Spinal cord (tissue), 9 donors: ENCODE measurements at regions not wholly inside any gene's neighbourhood (a gene's known extent, or its start where the extent isn't known, plus 50 kb on each side); places are given as distances from the start of the nearest gene placed in this dataset.

Experiments
- DNase-seq, 6 donors: peaks; one replicate each; pipeline versions ENCODE4 v3.0.0 to v3.0.0-alpha.2; 2013 to 2015; ENCODE audit warnings: low spot score in 6 of 6, low read depth in 4 of 6
- H3K27ac ChIP-seq: one replicate; pipeline ENCODE4 v1.5.1; 2013; ENCODE audit warnings: low read depth, low read length, control low read depth
- H3K27me3 ChIP-seq: one replicate; pipeline ENCODE4 v1.6.1; 2013; ENCODE audit warnings: low read length; ENCODE audit not compliant: control insufficient read depth, insufficient read depth
- H3K36me3 ChIP-seq: one replicate; pipeline ENCODE4 v1.6.1; 2013; ENCODE audit warnings: low read length; ENCODE audit not compliant: control insufficient read depth, insufficient read depth
- H3K4me1 ChIP-seq: one replicate; pipeline ENCODE4 v1.6.1; 2013; ENCODE audit warnings: low read length; ENCODE audit not compliant: control insufficient read depth, insufficient read depth
- H3K4me3 ChIP-seq: one replicate; pipeline ENCODE4 v1.5.1; 2013; ENCODE audit warnings: low read depth, low read length, control low read depth
- H3K9me3 ChIP-seq: one replicate; pipeline ENCODE4 v1.6.1; 2013; ENCODE audit warnings: low read length; ENCODE audit not compliant: control insufficient read depth, insufficient read depth
- WGBS: methylation state at CpG from one replicate; pipeline ENCODE4 v1.1.5; 2013; ENCODE audit warnings: missing lambda C conversion rate; ENCODE audit not compliant: insufficient coverage; 5-methylcytosine and 5-hydroxymethylcytosine counted together
- donor health status: healthy.

- Histone ChIP-seq H3K27ac (no peak overlapping the region), H3K4me1 (peaks cover 5% of the 10 kb centered on the region), H3K9me3 (no peaks in the 10 kb centered on the region), H3K4me3 (no peak overlapping the region), H3K36me3 (no peaks in the 10 kb centered on the region), H3K27me3 (no peaks in the 10 kb centered on the region)
- peak in 2 of 6 donors; percentile 7 to 10 for DNase-seq
- WGBS: 83% methylated on average over 1 of the region's 6 CpGs
Measured at GRCh38 chr2:196372811-196373664, 201.7 kb upstream of the STK17B start.

- WGBS: 100% methylated on average over 1 of the region's 8 CpGs
- H3K4me1 ChIP-seq: no peaks in the 10 kb centered on the region
- H3K9me3 ChIP-seq: no peaks in the 10 kb centered on the region
- DNase-seq: no peak
- H3K36me3 ChIP-seq: no peaks in the 10 kb centered on the region
- no peak overlapping the region for H3K27ac ChIP-seq
- no peak overlapping the region for H3K4me3 ChIP-seq
- H3K27me3 ChIP-seq: no peaks in the 10 kb centered on the region
Measured at GRCh38 chr2:196376984-196377877, 205.9 kb upstream of the STK17B start.

- Histone ChIP-seq H3K4me1 (no peaks in the 10 kb centered on the region), H3K9me3 (no peaks in the 10 kb centered on the region), H3K27me3 (no peaks in the 10 kb centered on the region), H3K4me3 (no peak overlapping the region), H3K36me3 (no peaks in the 10 kb centered on the region), H3K27ac (no peak overlapping the region)
- DNase-seq: no peak
- WGBS: no CpG with 5 or more reads among the region's 3 CpGs
Measured at GRCh38 chr2:196379600-196379999, 208.2 kb upstream of the STK17B start.

DNA sequence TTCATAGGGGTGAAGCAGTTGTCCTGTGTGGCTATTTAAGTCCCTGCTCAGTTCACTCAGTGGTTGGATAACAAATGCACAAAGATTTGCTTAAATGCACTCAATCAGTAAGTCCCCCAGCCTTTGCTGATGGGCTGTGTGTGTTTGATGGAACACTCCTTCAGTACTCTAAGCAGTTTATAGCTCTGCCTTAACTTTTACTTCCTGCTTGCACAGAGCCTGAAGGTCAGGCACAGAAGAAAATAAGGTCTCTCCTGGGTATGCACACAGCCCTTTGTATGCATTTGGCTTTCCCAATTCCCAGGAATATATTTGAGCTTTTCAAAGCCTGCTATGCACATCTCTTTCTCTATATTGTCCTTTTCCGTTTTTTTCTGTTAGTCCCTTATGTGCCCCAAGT lies 208.7 kb upstream of the STK17B start:
- no peaks in the 10 kb centered on the region for H3K27me3 ChIP-seq
- H3K27ac ChIP-seq: no peak overlapping the region
- H3K36me3 ChIP-seq: no peaks in the 10 kb centered on the region
- H3K9me3 ChIP-seq: no peaks in the 10 kb centered on the region
- H3K4me3 ChIP-seq: no peak overlapping the region
- WGBS: no CpG with 5 or more reads among the region's 1 CpG
- DNase-seq: no peak
- H3K4me1 ChIP-seq: no peaks in the 10 kb centered on the region

DNA sequence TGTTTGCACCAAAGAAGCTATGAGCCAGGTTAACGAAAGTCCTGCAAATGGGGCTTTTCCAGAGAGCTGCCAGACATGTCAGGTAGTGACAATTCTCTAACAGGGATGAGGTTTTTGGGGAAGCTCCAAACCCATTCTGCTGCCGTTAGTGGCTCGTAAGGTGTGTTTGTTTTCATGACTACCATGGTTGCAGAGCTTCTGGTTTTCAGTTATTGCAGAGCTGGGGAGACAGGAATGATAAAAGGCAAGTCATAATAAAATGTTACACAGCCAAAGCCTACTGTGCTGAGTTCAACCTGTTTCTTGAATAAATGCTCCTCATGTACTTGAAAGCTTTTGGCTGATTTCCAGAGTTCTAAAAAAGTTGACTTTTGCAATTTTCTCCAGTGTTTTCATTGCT lies 209.2 kb upstream of the STK17B start:
- no peaks in the 10 kb centered on the region for H3K27me3 ChIP-seq
- no peaks in the 10 kb centered on the region for H3K9me3 ChIP-seq
- H3K4me3 ChIP-seq: no peak overlapping the region
- no peaks in the 10 kb centered on the region for H3K36me3 ChIP-seq
- WGBS: 76% methylated on average over 3 of the region's 3 CpGs
- no peaks in the 10 kb centered on the region for H3K4me1 ChIP-seq
- H3K27ac ChIP-seq: no peak overlapping the region
- peak in 1 of 6 donors; percentile 16 for DNase-seq

DNA sequence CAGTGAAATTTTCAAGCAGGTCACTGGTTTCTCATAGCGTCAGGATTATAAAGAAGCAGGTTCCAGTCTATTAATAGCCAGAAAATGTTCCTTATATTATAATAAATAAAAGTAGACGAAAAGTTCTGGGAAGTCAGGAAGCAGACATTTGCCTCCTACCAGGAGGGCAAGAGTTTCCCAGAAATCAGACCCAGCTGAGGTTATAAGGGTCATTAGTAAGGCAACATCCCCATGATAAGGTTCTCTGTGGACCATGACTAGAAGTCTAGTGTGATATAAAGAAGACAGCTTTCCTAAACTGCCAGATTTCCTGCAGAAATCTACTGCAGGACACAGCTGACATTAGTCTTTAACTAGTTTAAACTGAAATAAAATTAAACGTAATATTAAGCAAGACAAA lies 210.1 kb upstream of the STK17B start:
- Histone ChIP-seq H3K27ac (no peak overlapping the region), H3K4me1 (no peaks in the 10 kb centered on the region), H3K4me3 (no peak overlapping the region), H3K27me3 (no peaks in the 10 kb centered on the region), H3K9me3 (no peaks in the 10 kb centered on the region), H3K36me3 (no peaks in the 10 kb centered on the region)
- no CpG with 5 or more reads among the region's 3 CpGs for WGBS
- no peak for DNase-seq

- Histone ChIP-seq H3K27me3 (no peaks in the 10 kb centered on the region), H3K9me3 (no peaks in the 10 kb centered on the region), H3K27ac (no peak overlapping the region), H3K4me1 (no peaks in the 10 kb centered on the region), H3K36me3 (no peaks in the 10 kb centered on the region), H3K4me3 (no peak overlapping the region)
- WGBS: no CpG with 5 or more reads among the region's 2 CpGs
- DNase-seq: no peak
Measured at GRCh38 chr2:196383799-196384198, 212.4 kb upstream of the STK17B start.

DNA sequence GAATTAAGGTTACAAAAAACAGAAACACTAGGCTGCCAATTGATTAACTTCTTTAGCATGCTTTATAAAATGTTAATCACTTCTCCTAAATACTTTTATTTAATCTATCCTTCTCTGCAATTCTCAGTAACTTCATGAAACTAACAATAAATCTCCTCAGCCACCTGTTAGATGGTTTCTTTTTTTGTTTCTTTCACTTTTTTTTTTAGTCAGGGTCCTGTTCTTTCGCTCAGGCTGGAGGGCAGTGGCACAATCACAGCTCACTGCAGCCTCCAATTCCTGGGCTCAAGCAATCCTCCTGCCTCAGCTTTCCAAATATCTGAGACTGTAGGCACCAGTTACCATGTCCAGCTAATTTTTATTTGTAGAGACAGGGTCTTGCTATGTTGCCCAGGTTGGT lies 213.4 kb upstream of the STK17B start:
- DNase-seq: no peak

GRCh38 chr2:196389670-196390069 lies 218.3 kb upstream of the STK17B start:
- Histone ChIP-seq H3K36me3 (no peaks in the 10 kb centered on the region), H3K9me3 (no peaks in the 10 kb centered on the region), H3K4me3 (no peak overlapping the region), H3K4me1 (no peaks in the 10 kb centered on the region), H3K27me3 (no peaks in the 10 kb centered on the region), H3K27ac (no peak overlapping the region)
- no peak for DNase-seq

More for the DNA sequence above, 213.4 kb upstream of the STK17B start:
- H3K4me1 ChIP-seq: no peaks in the 10 kb centered on the region
- WGBS: 100% methylated on average over 1 of the region's 1 CpG
- no peaks in the 10 kb centered on the region for H3K36me3 ChIP-seq
- no peak overlapping the region for H3K4me3 ChIP-seq
- H3K27me3 ChIP-seq: no peaks in the 10 kb centered on the region
- no peak overlapping the region for H3K27ac ChIP-seq
- H3K9me3 ChIP-seq: no peaks in the 10 kb centered on the region
